Choroid plexus epithelial cell (primary cell): ENCODE measurements at regions not wholly inside any gene's neighbourhood (a gene's known extent, or its start where the extent isn't known, plus 50 kb on each side); places are given as distances from the start of the nearest gene placed in this dataset.

Source experiments
- DNase-seq: peaks from one replicate; pipeline ENCODE4 v3.0.0-alpha.2; 2010; ENCODE audit warnings: low read depth
- H3K4me3 ChIP-seq: 2 replicates; pipeline ENCODE4 v1.5.1; 2011; ENCODE audit warnings: low read depth, mild to moderate bottlenecking, control low read depth, low read length, moderate library complexity
- CTCF ChIP-seq: conservative IDR thresholded peaks from 2 replicates; pipeline ENCODE4 v1.5.1; 2011; ENCODE audit warnings: low read depth, mild to moderate bottlenecking, control low read depth, inconsistent platforms, low read length, moderate library complexity

GRCh38 chr4:180587379-180587778 lies 1655.8 kb upstream of the TENM3 start:
- H3K4me3 ChIP-seq, result no peak overlapping the region
- DNase-seq, result no peak
- no peak for TF ChIP-seq CTCF

- TF ChIP-seq CTCF, result no peak
- DNase-seq, result no peak
- no peak overlapping the region for H3K4me3 ChIP-seq
Observed at GRCh38 chr4:180589575-180589974, 1653.6 kb upstream of the TENM3 start.

DNA sequence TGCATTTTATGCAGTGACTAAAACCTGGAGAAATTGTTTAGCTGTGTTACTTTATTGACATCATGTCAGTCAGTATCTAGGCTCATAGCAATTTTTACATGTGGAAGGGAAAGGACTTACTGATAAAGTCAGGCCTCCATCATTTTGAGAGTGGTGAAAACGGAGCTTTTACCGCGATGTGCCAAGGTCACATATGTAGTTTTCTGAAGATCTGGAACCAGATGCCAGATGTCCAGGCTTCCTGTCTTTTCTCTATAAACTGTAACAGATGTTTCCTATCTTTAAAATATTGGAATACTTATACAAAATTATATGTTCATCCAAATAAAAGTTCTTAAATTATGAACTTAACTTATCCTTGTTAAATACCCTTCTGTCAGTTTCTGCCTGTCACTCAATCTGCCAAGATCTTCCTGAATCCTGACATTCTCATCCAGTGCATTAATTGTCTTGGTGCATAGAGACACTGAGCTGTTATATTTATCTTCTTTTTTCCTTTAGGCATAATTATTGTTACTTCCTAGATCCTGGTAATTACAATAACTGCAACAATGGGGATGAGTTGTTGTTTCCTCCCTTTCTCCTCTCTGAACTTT lies 1646.2 kb upstream of the TENM3 start:
- no peak for TF ChIP-seq CTCF

DNA sequence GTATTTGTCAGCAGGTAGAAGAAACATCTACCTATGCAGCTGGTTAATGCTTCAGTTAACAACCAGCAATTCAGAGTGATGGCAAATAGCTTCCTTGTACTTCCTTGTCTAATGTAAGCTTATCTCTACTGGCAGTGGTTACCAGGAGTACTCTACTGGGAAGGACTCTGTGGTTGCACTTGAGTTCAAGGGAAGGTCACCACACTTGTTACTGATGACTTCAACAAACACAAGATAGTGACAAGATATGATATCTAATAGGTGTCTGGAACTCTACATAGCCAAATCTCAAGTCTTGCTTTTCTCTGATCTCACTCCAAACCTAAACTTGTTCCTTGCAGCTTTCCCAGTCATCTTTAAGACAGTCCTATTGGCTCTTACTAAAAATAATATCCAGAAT lies 1644.9 kb upstream of the TENM3 start:
- no peak for DNase-seq
- H3K4me3 ChIP-seq, result no peak overlapping the region
- TF ChIP-seq CTCF, result no peak

More for the DNA sequence above, 1646.2 kb upstream of the TENM3 start:
- H3K4me3 ChIP-seq, result no peak overlapping the region
- no peak for DNase-seq

DNA sequence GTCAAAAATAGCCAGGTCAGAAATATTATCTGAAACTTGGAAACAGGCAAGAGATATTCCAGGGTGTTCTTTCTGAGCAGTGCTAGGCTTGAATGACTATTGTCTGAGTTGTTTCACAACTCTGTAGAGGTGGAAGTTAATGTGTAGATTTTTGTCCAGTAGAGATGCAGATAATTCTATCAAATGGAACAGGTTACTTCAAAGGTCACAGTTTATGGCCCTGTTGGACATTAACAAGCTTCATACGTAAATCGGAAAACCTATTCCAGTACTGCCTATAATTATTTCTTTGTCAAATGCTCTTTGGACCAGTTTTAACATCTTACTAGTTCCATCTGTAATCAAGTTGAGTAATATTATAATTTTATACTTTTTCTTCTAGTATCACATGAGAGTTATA lies 1639.4 kb upstream of the TENM3 start:
- no peak for TF ChIP-seq CTCF
- no peak for DNase-seq
- no peak overlapping the region for H3K4me3 ChIP-seq

GRCh38 chr4:180610324-180610723 lies 1632.9 kb upstream of the TENM3 start:
- no peak for TF ChIP-seq CTCF
- H3K4me3 ChIP-seq, result no peak overlapping the region
- no peak for DNase-seq

GRCh38 chr4:180615746-180616145 lies 1627.5 kb upstream of the TENM3 start:
- no peak overlapping the region for H3K4me3 ChIP-seq
- no peak for DNase-seq
- no peak for TF ChIP-seq CTCF
